ENCODE measurements at regions not wholly inside any gene's neighbourhood (a gene's known extent, or its start where the extent isn't known, plus 50 kb on each side); places are given as distances from the start of the nearest gene placed in this dataset.

- CTCF ChIA-PET (ENCODE audit: partially characterized antibody) = no interaction called here
- H3K18ac ChIP-seq (ENCODE audit: extremely low read depth, low read length) = no peak overlapping the region
- no peak overlapping the region for H2BK12ac ChIP-seq (ENCODE audit: low read depth, low read length)
- H3K4me2 ChIP-seq (ENCODE audit: insufficient read depth in 1 of 2, low read depth in 2 of 2, low read length in 2 of 2) = no peak overlapping the region
- H3K9ac ChIP-seq (replicated peaks in 1 of 4; ENCODE audit: extremely low read depth in 1 of 4, low read depth in 3 of 4, low read length in 3 of 4) = no peak overlapping the region
- H2AFZ ChIP-seq (ENCODE audit: low read length) = no peak overlapping the region
- H3K9me3 ChIP-seq (ENCODE audit: insufficient read depth in 2 of 2, low read depth in 1 of 2, low read length in 1 of 2) = no peaks in the 10 kb centered on the region
- no peak overlapping the region for H2BK20ac ChIP-seq (ENCODE audit: low read length)
- H4K91ac ChIP-seq (replicated peaks; ENCODE audit: insufficient read length, low read length) = no peak overlapping the region
- H3K4me1 ChIP-seq (replicated peaks in 1 of 4; ENCODE audit: control insufficient read depth in 3 of 4, insufficient read depth in 4 of 4, low read length in 3 of 4) = no peaks in the 10 kb centered on the region
- H3K23me2 ChIP-seq (ENCODE audit: low read depth, low read length) = no peaks in the 10 kb centered on the region
- no peaks in the 10 kb centered on the region for H3K79me1 ChIP-seq (ENCODE audit: low read depth, low read length)
- DNase-seq (ENCODE audit: low read depth in 1 of 2, low spot score in 2 of 2) = no peak
- H3K27me3 ChIP-seq (replicated peaks in 1 of 4; ENCODE audit: control insufficient read depth in 3 of 4, extremely low read depth in 1 of 4, insufficient read depth in 3 of 4, low read length in 3 of 4) = no peaks in the 10 kb centered on the region
- POLR2A ChIA-PET (ENCODE audit: partially characterized antibody) = no interaction called here
- no peak overlapping the region for H4K8ac ChIP-seq (ENCODE audit: extremely low read depth, insufficient read depth, low read length)
- H3K36me3 ChIP-seq (ENCODE audit: control insufficient read depth in 2 of 4, insufficient read depth in 4 of 4, low read length in 3 of 4) = no peaks in the 10 kb centered on the region
- no peak overlapping the region for H3K56ac ChIP-seq (replicated peaks; ENCODE audit: insufficient read length, low read depth, low read length)
- WGBS, 2 experiments (ENCODE audit: extremely low coverage in 1 of 2, insufficient coverage in 1 of 2, insufficient read length in 1 of 2, insufficient replicate concordance in 2 of 2, low coverage in 1 of 2, low lambda C conversion rate in 2 of 2, missing lambda C conversion rate in 1 of 2) = 100% methylated on average over 1 of the region's 1 CpG; no CpG with 5 or more reads in 1 of the 2 experiments
- H3K79me2 ChIP-seq (ENCODE audit: control insufficient read depth in 1 of 2, insufficient read depth in 2 of 2, low read length in 2 of 2) = no peaks in the 10 kb centered on the region
- TF ChIP-seq GTF2F1 (IDR thresholded peaks at IDR 0.05; ENCODE audit: borderline replicate concordance, low read depth, low read length) (no peak), ATF3 (IDR thresholded peaks at IDR 0.05; ENCODE audit: insufficient read depth, low read depth, low read length) (no peak), SP1 (IDR thresholded peaks at IDR 0.05; ENCODE audit: low read depth, low read length) (no peak), SIX5 (IDR thresholded peaks at IDR 0.05; ENCODE audit: low read depth, low read length) (no peak), BACH1 (IDR thresholded peaks at IDR 0.05; ENCODE audit: low read length) (no peak), MAFK (IDR thresholded peaks at IDR 0.05; ENCODE audit: low read depth, low read length) (no peak), CBX5 (IDR thresholded peaks at IDR 0.05; ENCODE audit: low read depth, low read length) (no peak), HDAC2 (IDR thresholded peaks at IDR 0.05; ENCODE audit: borderline replicate concordance in 1 of 2, low read depth in 2 of 2, low read length in 2 of 2) (no peak)
- no peak overlapping the region for H2BK15ac ChIP-seq (ENCODE audit: low read length)
- no peak overlapping the region for H3K4me3 ChIP-seq (ENCODE audit: extremely low read depth in 1 of 4, insufficient read depth in 2 of 4, low read depth in 3 of 4, low read length in 4 of 4)
- no peak overlapping the region for H3K23ac ChIP-seq (ENCODE audit: insufficient read length)
- H4K5ac ChIP-seq (ENCODE audit: insufficient read length, low read depth, low read length) = no peak overlapping the region
- no peak overlapping the region for H3K4ac ChIP-seq (replicated peaks; ENCODE audit: insufficient read length, low read depth, low read length)
- no peaks in the 10 kb centered on the region for H4K20me1 ChIP-seq (replicated peaks in 1 of 2; ENCODE audit: control insufficient read depth in 1 of 2, insufficient read depth in 2 of 2, low read length in 2 of 2)
- H2BK5ac ChIP-seq (ENCODE audit: low read depth, low read length) = no peak overlapping the region
- peak; percentile 39 for FAIRE-seq
- no peak overlapping the region for H3K14ac ChIP-seq (ENCODE audit: insufficient read length)
- H3K27ac ChIP-seq (ENCODE audit: low read depth, low read length) = no peak overlapping the region
- no peak overlapping the region for H2AK5ac ChIP-seq (ENCODE audit: low read depth, low read length)
- no peak overlapping the region for H2BK120ac ChIP-seq (replicated peaks; ENCODE audit: low read depth, low read length)
Observed at GRCh38 chrX:99445336-99445735, 964.7 kb downstream of the PCDH19 start.

Data from H1 (cell line).